PC-9 (cell line): ENCODE measurements at regions not wholly inside any gene's neighbourhood (a gene's known extent, or its start where the extent isn't known, plus 50 kb on each side); places are given as distances from the start of the nearest gene placed in this dataset.

ENCODE experiments used
- EZH2 ChIP-seq: fragments of 200-600 bp; sonication (generic); IDR thresholded peaks from 2 replicates; pipeline ENCODE4 v1.8.0; 2017; ENCODE audit warnings: antibody characterized with exemption, low read depth
- TF ChIP-seq, protein P1 (sequence below): fragments of 200-600 bp; sonication (generic); conservative IDR thresholded peaks from 2 replicates; pipeline ENCODE4 v1.6.1; 2017; ENCODE audit warnings: mixed run types, antibody characterized with exemption, mild to moderate bottlenecking, moderate library complexity

- TF ChIP-seq, protein P1, sequence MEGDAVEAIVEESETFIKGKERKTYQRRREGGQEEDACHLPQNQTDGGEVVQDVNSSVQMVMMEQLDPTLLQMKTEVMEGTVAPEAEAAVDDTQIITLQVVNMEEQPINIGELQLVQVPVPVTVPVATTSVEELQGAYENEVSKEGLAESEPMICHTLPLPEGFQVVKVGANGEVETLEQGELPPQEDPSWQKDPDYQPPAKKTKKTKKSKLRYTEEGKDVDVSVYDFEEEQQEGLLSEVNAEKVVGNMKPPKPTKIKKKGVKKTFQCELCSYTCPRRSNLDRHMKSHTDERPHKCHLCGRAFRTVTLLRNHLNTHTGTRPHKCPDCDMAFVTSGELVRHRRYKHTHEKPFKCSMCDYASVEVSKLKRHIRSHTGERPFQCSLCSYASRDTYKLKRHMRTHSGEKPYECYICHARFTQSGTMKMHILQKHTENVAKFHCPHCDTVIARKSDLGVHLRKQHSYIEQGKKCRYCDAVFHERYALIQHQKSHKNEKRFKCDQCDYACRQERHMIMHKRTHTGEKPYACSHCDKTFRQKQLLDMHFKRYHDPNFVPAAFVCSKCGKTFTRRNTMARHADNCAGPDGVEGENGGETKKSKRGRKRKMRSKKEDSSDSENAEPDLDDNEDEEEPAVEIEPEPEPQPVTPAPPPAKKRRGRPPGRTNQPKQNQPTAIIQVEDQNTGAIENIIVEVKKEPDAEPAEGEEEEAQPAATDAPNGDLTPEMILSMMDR = no peak
- no peak for TF ChIP-seq EZH2
Measured at GRCh38 chr15:91384189-91384730, 284.2 kb downstream of the SV2B start.
